HG03108 (cell line): ENCODE measurements at regions not wholly inside any gene's neighbourhood (a gene's known extent, or its start where the extent isn't known, plus 50 kb on each side); places are given as distances from the start of the nearest gene placed in this dataset.
"Not testable (repeated sequence)": the region's sequence is repeated elsewhere in the genome, so short reads cannot be mapped to it uniquely, and the experiment has no call there.

ENCODE experiments used
- ATAC-seq: cut with Tn5 transposase; IDR thresholded peaks from one replicate; pipeline ENCODE4 v1.9.1; 2021; ENCODE audit warnings: moderate library complexity; ENCODE audit not compliant: unreplicated experiment

GRCh38 chr4:132076829-132077228 lies 1072.3 kb upstream of the PCDH10 start:
- ATAC-seq: no peak

- ATAC-seq: no peak
These were observed 1064.0 kb upstream of the PCDH10 start for GRCh38 chr4:132085105-132085504.

GRCh38 chr4:132094017-132094416 lies 1055.1 kb upstream of the PCDH10 start:
- no peak for ATAC-seq

- no peak for ATAC-seq
These were observed 1052.1 kb upstream of the PCDH10 start for GRCh38 chr4:132097041-132097440.

GRCh38 chr4:132101526-132101925 lies 1047.6 kb upstream of the PCDH10 start:
- ATAC-seq: no peak

- no peak for ATAC-seq
These were observed 1040.3 kb upstream of the PCDH10 start for GRCh38 chr4:132108784-132109183.

- ATAC-seq: no peak
These were observed 1034.2 kb upstream of the PCDH10 start for GRCh38 chr4:132114885-132115284.

- ATAC-seq: not testable (repeated sequence)
These were observed 1026.4 kb upstream of the PCDH10 start for GRCh38 chr4:132122741-132123140.

- ATAC-seq: no peak
These were observed 1025.0 kb upstream of the PCDH10 start for GRCh38 chr4:132123870-132124623.

- no peak for ATAC-seq
These were observed 1024.5 kb upstream of the PCDH10 start for GRCh38 chr4:132124624-132124974.

GRCh38 chr4:132125131-132125530 lies 1024.0 kb upstream of the PCDH10 start:
- no peak for ATAC-seq

GRCh38 chr4:132132433-132132832 lies 1016.7 kb upstream of the PCDH10 start:
- no peak for ATAC-seq

GRCh38 chr4:132169660-132170059 lies 979.4 kb upstream of the PCDH10 start:
- no peak for ATAC-seq

- ATAC-seq: no peak
These were observed 969.1 kb upstream of the PCDH10 start for GRCh38 chr4:132180020-132180427.

GRCh38 chr4:132195176-132195575 lies 953.9 kb upstream of the PCDH10 start:
- no peak for ATAC-seq

- ATAC-seq: no peak
These were observed 945.5 kb upstream of the PCDH10 start for GRCh38 chr4:132203618-132204017.

GRCh38 chr4:132214519-132214918 lies 934.6 kb upstream of the PCDH10 start:
- ATAC-seq: no peak

GRCh38 chr4:132218406-132218805 lies 930.7 kb upstream of the PCDH10 start:
- no peak for ATAC-seq

- no peak for ATAC-seq
These were observed 921.8 kb upstream of the PCDH10 start for GRCh38 chr4:132227151-132227856.

GRCh38 chr4:132227857-132228165 lies 921.3 kb upstream of the PCDH10 start:
- not testable (repeated sequence) for ATAC-seq

GRCh38 chr4:132228676-132229075 lies 920.4 kb upstream of the PCDH10 start:
- no peak for ATAC-seq

GRCh38 chr4:132230025-132230424 lies 919.1 kb upstream of the PCDH10 start:
- no peak for ATAC-seq

- no peak for ATAC-seq
These were observed 910.4 kb upstream of the PCDH10 start for GRCh38 chr4:132238697-132239096.
